ENCODE measurements at regions not wholly inside any gene's neighbourhood (a gene's known extent, or its start where the extent isn't known, plus 50 kb on each side); places are given as distances from the start of the nearest gene placed in this dataset.

DNA sequence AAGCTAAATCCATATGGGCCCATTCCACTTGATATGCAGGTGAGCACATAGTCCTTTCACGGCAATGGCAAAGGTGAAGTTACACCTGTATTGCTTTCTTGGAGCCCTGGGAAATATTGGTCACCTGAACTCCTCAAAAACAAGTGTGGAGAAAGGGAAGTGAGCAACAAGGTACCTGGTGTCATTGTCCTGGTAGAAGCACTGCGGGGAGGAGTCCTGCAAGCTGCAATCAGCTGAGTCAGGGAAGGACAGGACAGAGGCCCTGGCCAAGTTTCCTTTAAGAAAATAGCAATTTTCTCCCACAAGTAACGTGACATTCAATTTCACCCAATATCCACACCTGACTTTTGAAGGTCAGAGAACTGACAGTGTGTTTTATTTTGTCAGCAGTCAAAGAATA, 389.1 kb downstream of the IRS2 start:
- Mint-ChIP-seq H3K27me3 (no peaks in the 10 kb centered on the region), H3K4me3 (no peak overlapping the region), H3K9me3 (peaks cover 11% of the 10 kb centered on the region), H3K4me1 (ENCODE audit: unreplicated experiment) (peaks cover 8% of the 10 kb centered on the region), H3K36me3 (no peaks in the 10 kb centered on the region), H3K27ac (no peak overlapping the region)
- no peak for DNase-seq (ENCODE audit: extremely low spot score, unreplicated experiment)
- TF ChIP-seq, protein P1, sequence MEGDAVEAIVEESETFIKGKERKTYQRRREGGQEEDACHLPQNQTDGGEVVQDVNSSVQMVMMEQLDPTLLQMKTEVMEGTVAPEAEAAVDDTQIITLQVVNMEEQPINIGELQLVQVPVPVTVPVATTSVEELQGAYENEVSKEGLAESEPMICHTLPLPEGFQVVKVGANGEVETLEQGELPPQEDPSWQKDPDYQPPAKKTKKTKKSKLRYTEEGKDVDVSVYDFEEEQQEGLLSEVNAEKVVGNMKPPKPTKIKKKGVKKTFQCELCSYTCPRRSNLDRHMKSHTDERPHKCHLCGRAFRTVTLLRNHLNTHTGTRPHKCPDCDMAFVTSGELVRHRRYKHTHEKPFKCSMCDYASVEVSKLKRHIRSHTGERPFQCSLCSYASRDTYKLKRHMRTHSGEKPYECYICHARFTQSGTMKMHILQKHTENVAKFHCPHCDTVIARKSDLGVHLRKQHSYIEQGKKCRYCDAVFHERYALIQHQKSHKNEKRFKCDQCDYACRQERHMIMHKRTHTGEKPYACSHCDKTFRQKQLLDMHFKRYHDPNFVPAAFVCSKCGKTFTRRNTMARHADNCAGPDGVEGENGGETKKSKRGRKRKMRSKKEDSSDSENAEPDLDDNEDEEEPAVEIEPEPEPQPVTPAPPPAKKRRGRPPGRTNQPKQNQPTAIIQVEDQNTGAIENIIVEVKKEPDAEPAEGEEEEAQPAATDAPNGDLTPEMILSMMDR (conservative IDR thresholded peaks at IDR 0.05) = no peak

DNA sequence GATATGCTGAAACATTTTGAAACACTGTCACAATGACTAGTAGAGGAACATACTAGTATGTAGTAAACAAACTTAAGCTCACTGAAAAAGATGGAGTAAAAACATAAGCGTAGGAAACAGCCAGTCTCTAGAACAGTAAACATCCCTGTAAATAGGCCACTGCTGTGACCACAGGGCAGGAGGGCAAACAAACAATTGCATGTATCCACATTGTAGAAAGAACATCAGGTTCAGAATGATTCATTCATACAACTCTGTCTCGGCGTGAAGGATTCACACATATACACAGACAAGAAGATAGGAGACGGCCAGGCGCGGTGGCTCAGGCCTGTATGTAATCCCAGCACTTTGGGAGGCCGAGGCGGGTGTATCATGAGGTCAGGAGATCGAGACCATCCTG, 390.1 kb downstream of the IRS2 start:
- Mint-ChIP-seq H3K9me3 (peaks cover 11% of the 10 kb centered on the region), H3K27me3 (peaks cover 3% of the 10 kb centered on the region), H3K36me3 (no peaks in the 10 kb centered on the region), H3K4me3 (no peak overlapping the region), H3K4me1 (ENCODE audit: unreplicated experiment) (peaks cover 8% of the 10 kb centered on the region), H3K27ac (no peak overlapping the region)
- no peak for DNase-seq (ENCODE audit: extremely low spot score, unreplicated experiment)
- TF ChIP-seq, protein P1 (conservative IDR thresholded peaks at IDR 0.05) = no peak

DNA sequence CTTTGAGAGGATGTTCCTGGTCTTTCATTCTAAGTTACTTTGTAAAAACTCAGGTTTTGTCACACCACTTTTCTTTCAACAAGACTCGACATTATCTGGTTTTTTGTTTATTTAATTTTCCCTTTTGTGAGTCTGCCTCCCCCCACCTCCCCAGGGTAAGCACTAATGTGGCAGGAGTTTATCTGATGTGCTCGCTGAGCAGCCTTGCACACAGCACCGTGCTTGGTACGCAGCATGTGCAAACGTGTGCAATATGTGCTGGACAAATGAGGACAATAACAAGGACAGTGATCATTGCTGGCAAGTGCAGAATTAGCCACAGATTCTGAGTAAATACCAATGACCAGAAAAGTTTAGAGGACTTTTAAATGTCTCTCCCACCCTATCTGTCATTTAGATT, 391.4 kb downstream of the IRS2 start:
- Mint-ChIP-seq H3K9me3 (peaks cover 5% of the 10 kb centered on the region), H3K27ac (no peak overlapping the region), H3K4me1 (ENCODE audit: unreplicated experiment) (peaks cover under 1% of the 10 kb centered on the region), H3K4me3 (no peak overlapping the region), H3K27me3 (peaks cover 3% of the 10 kb centered on the region), H3K36me3 (no peaks in the 10 kb centered on the region)
- TF ChIP-seq, protein P1 (conservative IDR thresholded peaks at IDR 0.05) = no peak
- no peak for DNase-seq (ENCODE audit: extremely low spot score, unreplicated experiment)

DNA sequence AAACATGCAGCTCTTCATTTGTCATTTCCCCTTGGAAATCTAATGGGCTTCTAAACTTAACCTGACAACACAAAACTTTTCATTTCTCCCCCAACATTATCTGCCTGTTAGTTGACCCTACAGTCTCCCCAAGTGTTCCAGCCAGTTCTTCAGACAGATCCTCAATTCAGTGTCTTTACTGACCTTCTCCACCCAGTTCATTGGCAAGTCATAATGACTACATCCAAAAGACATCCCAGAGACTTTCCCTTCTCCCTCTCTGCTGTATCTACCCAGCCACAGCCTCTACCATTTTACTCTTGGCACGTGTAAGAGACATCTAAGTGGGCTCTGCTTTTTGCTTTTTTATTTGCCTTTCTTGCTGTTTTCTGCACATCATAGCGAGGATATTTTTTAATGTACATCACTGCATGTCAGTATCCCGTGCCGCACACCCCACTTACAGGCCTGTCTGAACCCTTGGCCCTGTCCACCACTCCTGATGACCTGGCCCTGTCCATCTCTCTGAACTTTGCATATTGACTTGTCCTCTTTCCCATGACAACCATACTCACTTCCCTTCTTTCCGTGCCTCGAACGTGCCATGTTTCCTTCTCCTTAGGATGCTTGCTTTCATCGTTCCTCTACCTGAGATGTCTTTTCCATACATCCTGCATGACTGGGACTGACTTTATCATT, 391.9 kb downstream of the IRS2 start:
- H3K4me1 Mint-ChIP-seq (ENCODE audit: unreplicated experiment) = no peaks in the 10 kb centered on the region

DNA sequence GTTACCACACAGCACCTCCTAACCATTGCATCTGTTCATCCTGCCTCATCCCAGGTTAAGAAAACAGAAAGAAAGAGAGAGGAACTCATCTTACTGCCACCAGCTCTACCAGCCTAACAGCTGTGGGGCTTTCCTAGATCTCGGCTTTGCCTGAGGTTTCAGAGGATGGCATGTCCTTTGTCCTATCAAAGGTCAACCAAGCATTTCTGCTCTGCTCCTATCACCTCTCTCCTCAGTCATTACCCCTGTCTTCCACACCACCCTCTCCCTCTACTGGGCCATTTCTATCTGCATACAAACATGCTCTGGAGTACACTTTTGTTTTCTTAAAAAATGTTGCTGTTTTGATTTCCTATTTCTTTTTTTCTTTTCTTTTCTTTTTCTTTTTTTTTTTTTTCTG, 393.3 kb downstream of the IRS2 start:
- H3K9me3 Mint-ChIP-seq = peaks cover 5% of the 10 kb centered on the region
- no peak for DNase-seq (ENCODE audit: extremely low spot score, unreplicated experiment)
- no peaks in the 10 kb centered on the region for H3K36me3 Mint-ChIP-seq
- H3K4me3 Mint-ChIP-seq = no peak overlapping the region
- no peak overlapping the region for H3K27ac Mint-ChIP-seq
- peaks cover 3% of the 10 kb centered on the region for H3K27me3 Mint-ChIP-seq
- TF ChIP-seq, protein P1 (conservative IDR thresholded peaks at IDR 0.05) = no peak
- no peaks in the 10 kb centered on the region for H3K4me1 Mint-ChIP-seq (ENCODE audit: unreplicated experiment)

More for the DNA sequence above, 391.9 kb downstream of the IRS2 start:
- H3K4me3 Mint-ChIP-seq = no peak overlapping the region
- H3K36me3 Mint-ChIP-seq = no peaks in the 10 kb centered on the region
- DNase-seq (ENCODE audit: extremely low spot score, unreplicated experiment) = no peak
- H3K27me3 Mint-ChIP-seq = peaks cover 3% of the 10 kb centered on the region
- peaks cover 5% of the 10 kb centered on the region for H3K9me3 Mint-ChIP-seq
- TF ChIP-seq, protein P1 (conservative IDR thresholded peaks at IDR 0.05) = no peak
- H3K27ac Mint-ChIP-seq = no peak overlapping the region

Data from type B pancreatic cell (in vitro differentiated cells).